Mesothelial cell of epicardium (in vitro differentiated cells): ENCODE measurements at regions not wholly inside any gene's neighbourhood (a gene's known extent, or its start where the extent isn't known, plus 50 kb on each side); places are given as distances from the start of the nearest gene placed in this dataset.

Source experiments
- DNase-seq, 2 experiments: peaks; one replicate each; pipeline ENCODE4 v3.0.0; 2021; ENCODE audit warnings: low spot score in 2 of 2; ENCODE audit not compliant: unreplicated experiment in 2 of 2
- H3K27ac Mint-ChIP-seq: 2 replicates; pipeline ENCODE4 v1.8.0; 2021; ENCODE audit warnings: mixed read lengths
- H3K27me3 Mint-ChIP-seq: 2 replicates; pipeline ENCODE4 v1.8.0; 2021; ENCODE audit warnings: low read depth, mixed read lengths
- H3K36me3 Mint-ChIP-seq: 2 replicates; pipeline ENCODE4 v1.8.0; 2021; ENCODE audit warnings: mixed read lengths
- H3K4me1 Mint-ChIP-seq: 2 replicates; pipeline ENCODE4 v1.8.0; 2021; ENCODE audit warnings: mixed read lengths
- H3K4me3 Mint-ChIP-seq: 2 replicates; pipeline ENCODE4 v1.8.0; 2021; ENCODE audit warnings: mild to moderate bottlenecking, moderate library complexity, mixed read lengths
- H3K9me3 Mint-ChIP-seq: 2 replicates; pipeline ENCODE4 v1.8.0; 2021; ENCODE audit warnings: mixed read lengths
- TF ChIP-seq, protein P1 (sequence below): fragments of 200-600 bp; sonication (generic); IDR thresholded peaks from one replicate; pipeline ENCODE4 v1.5.0; 2021; ENCODE audit warnings: antibody characterized with exemption; ENCODE audit not compliant: unreplicated experiment

DNA sequence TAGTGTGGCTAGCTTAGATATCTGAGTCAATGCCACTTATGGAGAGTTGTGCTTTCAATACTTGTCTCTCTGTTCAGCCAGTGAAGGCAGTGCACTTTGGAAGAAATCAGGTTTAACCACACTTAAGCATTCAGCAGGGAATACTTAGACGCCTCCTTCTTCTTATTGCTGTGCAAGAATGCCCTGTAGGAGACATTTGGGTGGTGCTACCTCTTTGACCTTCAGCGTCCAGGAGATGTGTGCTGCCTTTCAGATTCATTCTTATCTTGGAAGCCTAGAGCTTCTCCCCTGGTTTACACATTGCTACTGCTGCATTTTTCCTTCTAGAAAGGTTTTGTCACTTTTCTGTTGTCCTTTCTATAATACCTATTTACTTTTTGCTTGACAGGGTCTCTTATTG, 350.5 kb downstream of the ARL6IP6 start:
- Mint-ChIP-seq H3K36me3 (no peaks in the 10 kb centered on the region), H3K27me3 (no peaks in the 10 kb centered on the region), H3K27ac (peak overlapping the region; percentile 73), H3K4me1 (peaks cover 46% of the 10 kb centered on the region), H3K9me3 (no peaks in the 10 kb centered on the region), H3K4me3 (no peak overlapping the region)
- no peak for DNase-seq
- TF ChIP-seq, protein P1, sequence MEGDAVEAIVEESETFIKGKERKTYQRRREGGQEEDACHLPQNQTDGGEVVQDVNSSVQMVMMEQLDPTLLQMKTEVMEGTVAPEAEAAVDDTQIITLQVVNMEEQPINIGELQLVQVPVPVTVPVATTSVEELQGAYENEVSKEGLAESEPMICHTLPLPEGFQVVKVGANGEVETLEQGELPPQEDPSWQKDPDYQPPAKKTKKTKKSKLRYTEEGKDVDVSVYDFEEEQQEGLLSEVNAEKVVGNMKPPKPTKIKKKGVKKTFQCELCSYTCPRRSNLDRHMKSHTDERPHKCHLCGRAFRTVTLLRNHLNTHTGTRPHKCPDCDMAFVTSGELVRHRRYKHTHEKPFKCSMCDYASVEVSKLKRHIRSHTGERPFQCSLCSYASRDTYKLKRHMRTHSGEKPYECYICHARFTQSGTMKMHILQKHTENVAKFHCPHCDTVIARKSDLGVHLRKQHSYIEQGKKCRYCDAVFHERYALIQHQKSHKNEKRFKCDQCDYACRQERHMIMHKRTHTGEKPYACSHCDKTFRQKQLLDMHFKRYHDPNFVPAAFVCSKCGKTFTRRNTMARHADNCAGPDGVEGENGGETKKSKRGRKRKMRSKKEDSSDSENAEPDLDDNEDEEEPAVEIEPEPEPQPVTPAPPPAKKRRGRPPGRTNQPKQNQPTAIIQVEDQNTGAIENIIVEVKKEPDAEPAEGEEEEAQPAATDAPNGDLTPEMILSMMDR = no peak

DNA sequence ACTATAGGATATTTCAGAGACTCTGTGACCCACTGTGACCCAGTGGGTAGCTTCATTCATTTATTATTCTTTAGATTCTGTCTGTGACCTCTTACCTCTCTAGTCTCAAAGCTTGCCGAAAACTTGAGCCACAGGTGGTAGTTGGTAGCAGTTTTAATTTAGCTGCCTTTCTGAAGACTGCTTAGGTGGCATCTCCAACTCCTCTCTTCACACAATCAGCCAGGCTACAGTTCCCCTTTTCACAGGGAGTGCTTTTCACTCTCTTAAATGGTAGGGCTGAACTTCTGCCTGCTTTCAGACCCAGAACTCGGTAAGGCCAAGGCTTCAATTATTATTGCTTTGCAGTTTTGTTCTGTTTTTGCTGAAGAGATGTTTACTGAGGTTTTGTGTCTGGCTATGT, 349.6 kb downstream of the ARL6IP6 start:
- DNase-seq = no peak
- Mint-ChIP-seq H3K4me3 (no peak overlapping the region), H3K9me3 (no peaks in the 10 kb centered on the region), H3K27me3 (no peaks in the 10 kb centered on the region), H3K27ac (no peak overlapping the region), H3K4me1 (peaks cover 45% of the 10 kb centered on the region), H3K36me3 (no peaks in the 10 kb centered on the region)
- TF ChIP-seq, protein P1 = no peak

GRCh38 chr2:153059338-153060052, 341.1 kb downstream of the ARL6IP6 start:
- Mint-ChIP-seq H3K36me3 (no peaks in the 10 kb centered on the region), H3K9me3 (peaks cover 3% of the 10 kb centered on the region), H3K27ac (peak overlapping the region; percentile 79), H3K27me3 (no peaks in the 10 kb centered on the region), H3K4me1 (peaks cover 48% of the 10 kb centered on the region), H3K4me3 (no peak overlapping the region)
- TF ChIP-seq, protein P1 = no peak
- no peak for DNase-seq

DNA sequence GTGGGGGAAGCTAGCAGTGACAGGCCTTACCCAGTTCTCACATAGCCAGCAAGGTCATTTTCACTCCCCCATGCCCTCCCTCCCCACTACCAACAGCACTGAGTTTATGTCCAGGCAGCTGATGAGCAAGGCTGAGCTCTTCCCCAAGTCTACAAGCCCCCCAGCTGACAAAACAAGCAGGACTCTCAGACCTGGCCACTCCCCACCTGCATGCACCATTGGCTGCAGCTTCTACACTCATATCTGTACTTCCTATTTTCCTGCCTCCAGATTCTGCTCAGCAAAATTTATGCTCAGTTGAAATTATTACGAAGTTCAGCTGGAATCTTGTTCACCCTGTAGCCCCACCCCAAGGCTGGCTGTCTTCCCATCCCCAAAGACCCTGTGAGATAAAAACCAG, 339.3 kb downstream of the ARL6IP6 start:
- Mint-ChIP-seq H3K9me3 (peaks cover 3% of the 10 kb centered on the region), H3K4me3 (no peak overlapping the region), H3K4me1 (peaks cover 47% of the 10 kb centered on the region), H3K27ac (peak overlapping the region; percentile 12), H3K27me3 (no peaks in the 10 kb centered on the region), H3K36me3 (no peaks in the 10 kb centered on the region)
- TF ChIP-seq, protein P1 = no peak
- no peak for DNase-seq

DNA sequence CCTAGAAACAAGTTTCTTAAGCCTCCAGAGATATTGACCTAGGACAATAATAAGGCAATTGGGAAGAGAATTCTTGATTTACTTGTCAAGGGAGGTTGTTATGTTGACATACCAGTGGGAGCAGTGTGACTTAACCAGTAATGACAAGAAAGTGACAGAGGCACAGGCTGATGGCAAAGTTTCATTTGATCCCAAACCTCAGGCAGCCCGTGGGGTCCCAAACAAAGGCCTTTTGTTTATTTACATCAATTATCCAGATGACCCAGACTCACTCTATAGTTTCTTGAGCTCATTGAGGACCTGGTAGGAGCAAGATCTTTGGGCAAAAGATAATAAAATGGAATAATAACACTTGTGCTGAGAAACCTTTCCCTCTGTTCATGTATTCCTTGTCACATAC, 336.8 kb downstream of the ARL6IP6 start:
- no peak for DNase-seq
- no peaks in the 10 kb centered on the region for H3K36me3 Mint-ChIP-seq
- no peaks in the 10 kb centered on the region for H3K27me3 Mint-ChIP-seq
- no peak overlapping the region for H3K4me3 Mint-ChIP-seq
- H3K27ac Mint-ChIP-seq = no peak overlapping the region
- no peaks in the 10 kb centered on the region for H3K9me3 Mint-ChIP-seq
- peaks cover 32% of the 10 kb centered on the region for H3K4me1 Mint-ChIP-seq
- TF ChIP-seq, protein P1 = no peak
